K562 (cell line): ENCODE measurements at regions not wholly inside any gene's neighbourhood (a gene's known extent, or its start where the extent isn't known, plus 50 kb on each side); places are given as distances from the start of the nearest gene placed in this dataset.
A peak's percentile ranks its signal among the peaks of the same experiment; 100 is the strongest.

ENCODE experiments used
- CTCFL ChIP-seq: IDR thresholded peaks from 2 replicates; pipeline ENCODE4 v1.6.1; 2011; ENCODE audit warnings: borderline replicate concordance, low read depth, mild to moderate bottlenecking, moderate library complexity, low read length; ENCODE audit not compliant: insufficient read depth, poor library complexity, severe bottlenecking
- HNRNPLL ChIP-seq: fragments of 200-400 bp; formaldehyde crosslinking; IDR thresholded peaks from 2 replicates; pipeline ENCODE4 v1.6.1; 2017; ENCODE audit warnings: low read length, low read depth, mild to moderate bottlenecking; ENCODE audit not compliant: poor library complexity, severe bottlenecking
- JUND ChIP-seq, 2 experiments: IDR thresholded peaks; 2 replicates in 1 of 2; 3 replicates in 1 of 2; pipeline ENCODE4 v1.6.1; 2011; ENCODE audit warnings: borderline replicate concordance in 2 of 2, low read depth in 2 of 2, low read length in 2 of 2, improper control_type of control experiment in 1 of 2, missing biosample characterization in 1 of 2, missing genetic modification characterization in 1 of 2, missing genetic modification reagents in 1 of 2
- KLF6 ChIP-seq: fragments of 250-450 bp; sonication (Bioruptor Pico); IDR thresholded peaks from 2 replicates; pipeline ENCODE4 v1.4.0; 2020; ENCODE audit warnings: mild to moderate bottlenecking, moderate library complexity, borderline replicate concordance
- MAZ ChIP-seq, 2 experiments: fragments of 450-650 bp in 1 of 2; sonication (generic) in 1 of 2; formaldehyde crosslinking; IDR thresholded peaks in 1 of 2; conservative IDR thresholded peaks in 1 of 2; 2 replicates each; pipeline versions ENCODE4 v1.4.0 to v1.5.0; 2020; ENCODE audit warnings: mild to moderate bottlenecking in 1 of 2, missing genetic modification reagents in 1 of 2
- XRCC3 ChIP-seq: fragments of 450-650 bp; IDR thresholded peaks from 2 replicates; pipeline ENCODE4 v1.6.1; 2017; ENCODE audit warnings: mild to moderate bottlenecking, moderate library complexity
- ZBTB7A ChIP-seq: IDR thresholded peaks from 2 replicates; pipeline ENCODE4 v1.6.1; 2011; ENCODE audit warnings: low read depth, mild to moderate bottlenecking, low read length, moderate library complexity, borderline replicate concordance; ENCODE audit not compliant: control insufficient read depth
- ZNF197 ChIP-seq: fragments of 200-800 bp; sonication (Bioruptor generic); IDR thresholded peaks from 2 replicates; pipeline ENCODE4 v1.6.1; 2016; ENCODE audit warnings: low read depth, missing genetic modification characterization, missing compliant biosample characterization
- ZNF444 ChIP-seq: fragments of 250-450 bp; sonication (Bioruptor Pico); IDR thresholded peaks from 2 replicates; pipeline ENCODE4 v1.4.0; 2020; ENCODE audit warnings: mild to moderate bottlenecking, moderate library complexity
- ZNF507 ChIP-seq: conservative IDR thresholded peaks from 2 replicates; pipeline ENCODE4 v1.6.1; 2017; ENCODE audit warnings: missing genetic modification characterization, missing compliant biosample characterization

- TF ChIP-seq CTCFL (peak; percentile 93), JUND (IDR thresholded peaks at IDR 0.05; ENCODE audit: borderline replicate concordance, low read depth, low read length) (0 out of 2 replicates have a peak, but pooled peaks have one; percentile 28), JUND (tag; IDR thresholded peaks at IDR 0.05; ENCODE audit: borderline replicate concordance, low read depth, low read length) (no peak), KLF6 (CRISPR knock-in tag) (no peak), ZNF444 (no peak), HNRNPLL (no peak), ZNF197 (CRISPR knock-in tag) (no peak), ZNF507 (tag) (no peak), XRCC3 (no peak), ZBTB7A (peak; percentile 26; the same call in 1 of the 2 replicates), MAZ (CRISPR knock-in tag; conservative IDR thresholded peaks at IDR 0.05 in 1 of 2, IDR thresholded peaks at IDR 0.05 in 1 of 2) (peak in 1 of 2 experiments; percentile 41; a peak in 1 of 4 replicates)
Measured at GRCh38 chr7:156074982-156075615, 262.8 kb upstream of the SHH start (continued).
